ENCODE measurements at regions not wholly inside any gene's neighbourhood (a gene's known extent, or its start where the extent isn't known, plus 50 kb on each side); places are given as distances from the start of the nearest gene placed in this dataset.

GRCh38 chr5:114018186-114018585 lies 343.7 kb upstream of the KCNN2 start:
- WGBS, 2 donors = 47 to 62% methylated on average over 4 of the region's 4 CpGs
- H3K27me3 ChIP-seq = no peaks in the 10 kb centered on the region
- ATAC-seq (peak; percentile 52), DNase-seq (peak in 1 of 4 donors; percentile 3)
- no peaks in the 10 kb centered on the region for H3K9me3 ChIP-seq
- no peak overlapping the region for H3K4me3 ChIP-seq
- H3K4me1 ChIP-seq = no peaks in the 10 kb centered on the region
- H3K36me3 ChIP-seq (replicated peaks in 1 of 2; ENCODE audit: insufficient read depth in 1 of 2, low read depth in 2 of 2) = no peaks in the 10 kb centered on the region
- no peak overlapping the region for H3K27ac ChIP-seq
- intact Hi-C loops (cut with DNase I) = no loop called here
- TF ChIP-seq POLR2A (IDR thresholded peaks at IDR 0.05) (no peak), CTCF (IDR thresholded peaks at IDR 0.05) (peak; percentile 13 to 66 (median 57))

- DNase-seq (no peak), ATAC-seq (no peak)
- Histone ChIP-seq H3K27ac (no peak overlapping the region), H3K4me3 (no peak overlapping the region), H3K27me3 (no peaks in the 10 kb centered on the region), H3K4me1 (no peaks in the 10 kb centered on the region), H3K36me3 (replicated peaks in 1 of 2; ENCODE audit: insufficient read depth in 1 of 2, low read depth in 2 of 2) (no peaks in the 10 kb centered on the region), H3K9me3 (no peaks in the 10 kb centered on the region)
- TF ChIP-seq POLR2A (IDR thresholded peaks at IDR 0.05) (no peak), CTCF (IDR thresholded peaks at IDR 0.05) (no peak)
- intact Hi-C loops (cut with DNase I) = no loop called here
- WGBS, 2 donors = 71 to 86% methylated on average over 1 to 2 of the region's 2 CpGs
Observed at GRCh38 chr5:114038756-114039155, 323.1 kb upstream of the KCNN2 start.

- intact Hi-C loops (cut with DNase I) = no loop called here
- peaks cover 6% of the 10 kb centered on the region for H3K4me1 ChIP-seq
- 72 to 78% methylated on average over 2 of the region's 2 CpGs for WGBS, 2 donors
Observed at GRCh38 chr5:114050087-114050486, 311.8 kb upstream of the KCNN2 start.

GRCh38 chr5:114053372-114053771 lies 308.5 kb upstream of the KCNN2 start:
- Histone ChIP-seq H3K27me3 (no peaks in the 10 kb centered on the region), H3K27ac (no peak overlapping the region), H3K36me3 (replicated peaks in 1 of 2; ENCODE audit: insufficient read depth in 1 of 2, low read depth in 2 of 2) (no peaks in the 10 kb centered on the region), H3K9me3 (no peaks in the 10 kb centered on the region), H3K4me1 (peaks cover 6% of the 10 kb centered on the region), H3K4me3 (no peak overlapping the region)
- 86 to 90% methylated on average over 4 of the region's 4 CpGs for WGBS, 2 donors
- ATAC-seq (no peak), DNase-seq (no peak)
- intact Hi-C loops (cut with DNase I) = no loop called here
- TF ChIP-seq CTCF (IDR thresholded peaks at IDR 0.05) (no peak), POLR2A (IDR thresholded peaks at IDR 0.05) (no peak)

More at GRCh38 chr5:114050087-114050486, 311.8 kb upstream of the KCNN2 start:
- no peaks in the 10 kb centered on the region for H3K9me3 ChIP-seq
- no peak overlapping the region for H3K4me3 ChIP-seq
- H3K27me3 ChIP-seq = no peaks in the 10 kb centered on the region
- H3K27ac ChIP-seq = no peak overlapping the region
- TF ChIP-seq CTCF (IDR thresholded peaks at IDR 0.05) (no peak), POLR2A (IDR thresholded peaks at IDR 0.05) (no peak)
- DNase-seq (no peak), ATAC-seq (no peak)
- H3K36me3 ChIP-seq (replicated peaks in 1 of 2; ENCODE audit: insufficient read depth in 1 of 2, low read depth in 2 of 2) = no peaks in the 10 kb centered on the region

- Histone ChIP-seq H3K27me3 (no peaks in the 10 kb centered on the region), H3K36me3 (replicated peaks in 1 of 2; ENCODE audit: insufficient read depth in 1 of 2, low read depth in 2 of 2) (no peaks in the 10 kb centered on the region), H3K4me3 (no peak overlapping the region), H3K9me3 (no peaks in the 10 kb centered on the region), H3K27ac (peak overlapping the region in 3 of 4 donors; percentile 46 to 64 (median 61)), H3K4me1 (peaks cover 6% of the 10 kb centered on the region)
- TF ChIP-seq POLR2A (IDR thresholded peaks at IDR 0.05) = no peak
- no peak for TF ChIP-seq CTCF (IDR thresholded peaks at IDR 0.05)
- 27 to 37% methylated on average over 3 of the region's 3 CpGs for WGBS, 2 donors
- intact Hi-C loops (cut with DNase I) = no loop called here
- ATAC-seq (peak; percentile 28), DNase-seq (peak in 2 of 4 donors; percentile 4 to 36)
Observed at GRCh38 chr5:114054594-114054993, 307.3 kb upstream of the KCNN2 start.
